ENCODE measurements at regions not wholly inside any gene's neighbourhood (a gene's known extent, or its start where the extent isn't known, plus 50 kb on each side); places are given as distances from the start of the nearest gene placed in this dataset.
"Not testable (repeated sequence)": the region's sequence is repeated elsewhere in the genome, so short reads cannot be mapped to it uniquely, and the experiment has no call there.

GRCh38 chr18:35836932-35837331 is 135.5 kb upstream of the RMP24 start:
- H3K4me3 ChIP-seq (replicated peaks; ENCODE audit: low read depth, low read length): no peak overlapping the region
- H3K27me3 ChIP-seq (replicated peaks; ENCODE audit: control insufficient read depth, insufficient read depth, low read length): no peaks in the 10 kb centered on the region
- no peaks in the 10 kb centered on the region for H3K36me3 ChIP-seq (ENCODE audit: control insufficient read depth, insufficient read depth, low read length)
- DNase-seq (ENCODE audit: extremely low read depth, insufficient read length): no peak
- TF ChIP-seq CTCF (IDR thresholded peaks at IDR 0.05; ENCODE audit: insufficient read depth, low read length, poor library complexity, severe bottlenecking): no peak

GRCh38 chr18:35837922-35838496 is 134.5 kb upstream of the RMP24 start:
- Histone ChIP-seq H3K4me3 (replicated peaks; ENCODE audit: low read depth, low read length) (no peak overlapping the region), H3K27me3 (replicated peaks; ENCODE audit: control insufficient read depth, insufficient read depth, low read length) (no peaks in the 10 kb centered on the region), H3K36me3 (ENCODE audit: control insufficient read depth, insufficient read depth, low read length) (no peaks in the 10 kb centered on the region)
- no peak for DNase-seq (ENCODE audit: extremely low read depth, insufficient read length)
- no peak for TF ChIP-seq CTCF (IDR thresholded peaks at IDR 0.05; ENCODE audit: insufficient read depth, low read length, poor library complexity, severe bottlenecking)

- Histone ChIP-seq H3K27me3 (replicated peaks; ENCODE audit: control insufficient read depth, insufficient read depth, low read length) (no peaks in the 10 kb centered on the region), H3K4me3 (replicated peaks; ENCODE audit: low read depth, low read length) (no peak overlapping the region), H3K36me3 (ENCODE audit: control insufficient read depth, insufficient read depth, low read length) (no peaks in the 10 kb centered on the region)
- no peak for DNase-seq (ENCODE audit: extremely low read depth, insufficient read length)
- no peak for TF ChIP-seq CTCF (IDR thresholded peaks at IDR 0.05; ENCODE audit: insufficient read depth, low read length, poor library complexity, severe bottlenecking)
Observed at GRCh38 chr18:35841283-35841682, 131.2 kb upstream of the RMP24 start.

- Histone ChIP-seq H3K4me3 (replicated peaks; ENCODE audit: low read depth, low read length) (no peak overlapping the region), H3K36me3 (ENCODE audit: control insufficient read depth, insufficient read depth, low read length) (no peaks in the 10 kb centered on the region), H3K27me3 (replicated peaks; ENCODE audit: control insufficient read depth, insufficient read depth, low read length) (no peaks in the 10 kb centered on the region)
- no peak for DNase-seq (ENCODE audit: extremely low read depth, insufficient read length)
- no peak for TF ChIP-seq CTCF (IDR thresholded peaks at IDR 0.05; ENCODE audit: insufficient read depth, low read length, poor library complexity, severe bottlenecking)
Observed at GRCh38 chr18:35842536-35842935, 129.9 kb upstream of the RMP24 start.

- not testable (repeated sequence) for DNase-seq (ENCODE audit: extremely low read depth, insufficient read length); H3K36me3 ChIP-seq (ENCODE audit: control insufficient read depth, insufficient read depth, low read length); H3K27me3 ChIP-seq (replicated peaks; ENCODE audit: control insufficient read depth, insufficient read depth, low read length); H3K4me3 ChIP-seq (replicated peaks; ENCODE audit: low read depth, low read length)
Observed at GRCh38 chr18:35848321-35848720, 124.2 kb upstream of the RMP24 start.

- not testable (repeated sequence) for H3K4me3 ChIP-seq (replicated peaks; ENCODE audit: low read depth, low read length); DNase-seq (ENCODE audit: extremely low read depth, insufficient read length); H3K36me3 ChIP-seq (ENCODE audit: control insufficient read depth, insufficient read depth, low read length); H3K27me3 ChIP-seq (replicated peaks; ENCODE audit: control insufficient read depth, insufficient read depth, low read length)
Observed at GRCh38 chr18:35849241-35849640, 123.2 kb upstream of the RMP24 start.
